Activated CD4-positive, alpha-beta T cell treated with anti-CD3 and anti-CD28 coated beads, Interleukin-2, Interleukin-4, amounts not matched to agents 100 ng/mL and 50 ng/mL, durations not matched to agents 16 hours and 8 hours (primary cell): ENCODE measurements at regions not wholly inside any gene's neighbourhood (a gene's known extent, or its start where the extent isn't known, plus 50 kb on each side); places are given as distances from the start of the nearest gene placed in this dataset.

Source experiments
- DNase-seq: peaks from one replicate; pipeline ENCODE4 v3.0.0-alpha.2; 2020; ENCODE audit warnings: low spot score

GRCh38 chr9:107723015-107723414 lies 233.4 kb upstream of the KLF4 start:
- no peak for DNase-seq

GRCh38 chr9:107721705-107722245 lies 232.2 kb upstream of the KLF4 start:
- no peak for DNase-seq

- no peak for DNase-seq
Measured at GRCh38 chr9:107720501-107720900, 230.9 kb upstream of the KLF4 start.

GRCh38 chr9:107717529-107718314 lies 228.2 kb upstream of the KLF4 start:
- no peak for DNase-seq

- no peak for DNase-seq
Measured at GRCh38 chr9:107715740-107716139, 226.2 kb upstream of the KLF4 start.

DNA sequence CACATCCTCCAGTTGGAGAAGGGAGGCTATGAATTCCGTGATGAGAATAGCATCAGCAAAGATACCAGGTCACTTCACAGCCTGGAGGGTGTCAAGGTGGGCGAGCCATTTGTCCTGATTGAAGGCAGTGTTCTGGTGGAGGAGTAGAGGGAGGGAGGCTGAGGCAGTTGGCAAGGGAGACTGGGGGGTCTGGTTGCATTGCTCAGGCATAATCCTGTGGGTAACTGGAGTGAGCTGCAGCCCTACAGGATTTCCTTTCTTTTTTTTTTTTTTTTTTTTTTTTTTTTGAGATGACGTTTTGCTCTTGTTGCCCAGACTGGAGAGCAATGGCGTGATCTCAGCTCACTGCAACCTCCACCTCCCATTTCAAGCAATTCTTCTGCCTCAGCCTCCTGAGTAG lies 223.9 kb upstream of the KLF4 start:
- DNase-seq: no peak

DNA sequence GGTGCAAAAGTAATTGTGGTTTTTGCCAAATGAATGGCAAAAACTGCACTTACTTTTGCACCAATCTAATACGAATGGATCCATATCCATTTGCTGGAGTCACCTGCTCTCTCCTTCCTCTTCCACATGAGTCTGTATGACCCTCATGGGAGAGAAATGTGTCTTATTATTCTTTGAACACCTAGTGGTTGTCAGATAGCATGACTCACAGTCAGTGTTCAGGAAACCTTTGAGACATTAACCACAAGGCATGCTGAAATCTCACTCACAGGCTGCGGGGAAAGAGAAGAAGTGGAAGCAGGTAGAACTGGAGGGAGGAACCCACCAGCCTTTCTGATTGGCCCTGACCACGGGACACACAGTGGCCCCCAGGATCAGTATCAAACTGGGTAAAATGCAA lies 222.8 kb upstream of the KLF4 start:
- DNase-seq: no peak

DNA sequence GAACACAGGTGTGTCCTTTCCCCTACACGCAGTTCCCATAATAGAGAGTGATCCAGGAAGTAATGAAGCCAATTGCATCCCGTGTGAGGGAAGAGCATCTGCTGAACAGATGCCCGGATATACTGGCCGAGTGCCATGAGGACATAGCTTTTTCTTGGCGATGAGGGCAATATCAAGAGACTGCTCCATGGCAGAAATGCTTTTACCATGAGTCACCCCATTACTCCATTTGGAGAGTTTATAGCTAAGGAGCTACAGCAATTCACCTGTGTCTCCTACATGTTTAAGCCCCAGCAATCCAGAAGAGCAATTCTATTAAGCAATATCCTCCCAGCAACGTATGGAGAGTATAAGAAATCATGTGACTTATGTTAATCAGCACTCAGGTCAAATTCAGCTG lies 222.0 kb upstream of the KLF4 start:
- no peak for DNase-seq

- no peak for DNase-seq
Measured at GRCh38 chr9:107710953-107711352, 221.4 kb upstream of the KLF4 start.

GRCh38 chr9:107710546-107710945 lies 221.0 kb upstream of the KLF4 start:
- no peak for DNase-seq

- no peak for DNase-seq
Measured at GRCh38 chr9:107708791-107709190, 219.2 kb upstream of the KLF4 start.

GRCh38 chr9:107707915-107708441 lies 218.4 kb upstream of the KLF4 start:
- no peak for DNase-seq

- no peak for DNase-seq
Measured at GRCh38 chr9:107707428-107707837, 217.9 kb upstream of the KLF4 start.

DNA sequence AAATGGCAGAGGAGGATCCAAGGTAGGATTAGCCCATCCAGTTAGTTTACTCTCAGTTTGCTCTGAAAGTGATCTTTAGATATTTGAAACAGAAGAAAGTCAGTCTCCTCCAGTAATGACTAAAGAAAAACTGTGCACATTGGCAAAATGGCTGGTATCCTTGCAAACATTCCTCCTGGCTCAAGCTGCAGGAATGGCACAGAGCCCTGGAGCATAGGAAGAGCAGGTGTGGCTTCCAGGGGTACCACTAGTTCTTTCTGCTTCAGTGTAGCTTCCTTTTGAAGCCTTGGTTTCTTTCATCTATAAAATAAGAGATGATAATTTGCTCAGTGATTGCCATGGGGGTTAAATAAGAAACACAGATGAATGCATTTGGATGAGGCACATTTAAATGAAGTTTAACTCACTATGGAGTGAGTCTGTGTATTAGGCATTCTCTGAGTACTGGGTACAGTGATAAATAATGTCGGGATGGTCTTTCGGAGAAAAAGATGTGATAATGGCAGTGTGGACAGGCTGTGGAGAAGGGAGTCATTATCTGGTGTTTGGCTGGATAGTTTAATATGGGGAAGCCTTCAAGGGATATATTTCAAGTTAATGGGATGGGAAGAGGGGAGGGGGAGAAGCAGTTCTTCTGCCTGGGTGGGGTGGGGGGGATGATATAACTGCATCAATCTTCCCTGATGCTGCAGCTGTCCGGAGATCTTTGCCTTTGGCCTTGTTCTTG lies 217.3 kb upstream of the KLF4 start:
- no peak for DNase-seq

DNA sequence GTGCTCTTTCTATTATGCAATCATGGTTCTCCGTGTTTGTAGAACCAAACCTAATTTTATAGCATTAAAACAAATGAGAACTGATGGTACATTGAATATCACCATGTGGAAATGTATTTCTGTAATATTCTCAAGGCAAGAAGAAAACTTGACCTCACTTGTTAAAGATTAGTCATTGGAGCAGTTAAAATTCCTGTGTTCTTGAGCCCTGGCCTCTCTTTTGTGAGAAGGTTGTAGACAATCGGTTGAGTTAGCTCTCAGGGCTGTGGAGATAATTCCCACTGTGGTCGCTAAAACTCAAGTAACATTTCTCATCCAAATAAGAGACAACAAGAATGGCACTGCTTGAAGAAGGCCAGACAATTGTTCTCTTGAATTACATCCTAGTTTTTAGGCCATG lies 216.0 kb upstream of the KLF4 start:
- no peak for DNase-seq

- no peak for DNase-seq
Measured at GRCh38 chr9:107704774-107705173, 215.2 kb upstream of the KLF4 start.

DNA sequence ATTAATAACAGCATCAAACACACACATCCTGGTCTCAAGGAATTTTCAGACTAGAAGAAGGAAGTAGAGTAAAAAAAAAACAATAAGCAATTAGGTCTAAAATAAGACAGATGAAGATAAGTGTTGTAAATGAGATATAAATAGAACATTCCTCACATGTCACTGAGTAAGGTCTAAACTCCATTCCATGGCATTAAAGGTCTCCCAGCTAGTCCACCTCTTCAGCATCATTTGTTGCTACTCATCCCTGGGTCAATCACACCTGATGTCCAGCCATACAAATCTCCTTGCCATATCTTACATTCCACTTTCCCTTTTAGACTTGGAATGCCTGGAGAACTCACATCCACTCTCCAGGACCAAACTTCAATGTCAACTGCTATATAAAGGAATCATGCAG lies 214.1 kb upstream of the KLF4 start:
- no peak for DNase-seq

DNA sequence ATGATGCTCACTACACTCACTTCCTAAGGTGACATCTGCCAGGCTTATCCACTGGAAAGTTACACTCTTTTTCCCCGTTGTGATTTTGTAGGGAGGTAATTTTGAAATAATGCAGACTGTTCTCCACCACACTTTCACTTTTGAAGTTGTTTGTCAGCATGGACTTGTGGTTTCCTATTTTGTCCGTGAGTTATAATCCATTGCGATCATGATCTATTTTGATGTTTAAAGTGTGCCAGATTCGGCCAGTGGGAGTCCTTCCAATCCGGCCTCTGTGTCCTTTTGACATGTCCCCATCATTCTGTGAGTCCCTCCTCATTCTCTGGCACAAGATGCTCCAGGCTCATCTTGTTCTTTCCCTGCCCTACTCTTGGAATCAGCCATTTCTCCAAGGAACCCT lies 211.3 kb upstream of the KLF4 start:
- DNase-seq: no peak

DNA sequence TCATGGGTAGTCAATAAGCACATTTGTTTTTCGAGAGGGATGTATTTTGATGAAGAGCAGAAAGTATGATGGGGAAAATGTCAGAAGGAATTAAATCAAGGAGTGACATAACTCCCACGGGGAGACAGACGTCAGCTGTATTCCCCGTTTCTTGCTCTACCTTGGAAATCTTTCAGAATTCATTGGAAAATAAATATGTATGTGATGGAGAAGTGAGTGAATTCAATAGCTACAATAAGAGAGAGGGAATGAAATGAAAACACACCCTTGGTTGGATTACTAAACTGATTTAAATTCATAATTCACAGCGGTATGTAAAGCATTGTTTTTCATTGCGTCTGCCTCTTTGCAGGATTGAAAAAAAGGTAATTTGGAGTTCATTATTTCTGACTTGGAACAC lies 209.7 kb upstream of the KLF4 start:
- no peak for DNase-seq

DNA sequence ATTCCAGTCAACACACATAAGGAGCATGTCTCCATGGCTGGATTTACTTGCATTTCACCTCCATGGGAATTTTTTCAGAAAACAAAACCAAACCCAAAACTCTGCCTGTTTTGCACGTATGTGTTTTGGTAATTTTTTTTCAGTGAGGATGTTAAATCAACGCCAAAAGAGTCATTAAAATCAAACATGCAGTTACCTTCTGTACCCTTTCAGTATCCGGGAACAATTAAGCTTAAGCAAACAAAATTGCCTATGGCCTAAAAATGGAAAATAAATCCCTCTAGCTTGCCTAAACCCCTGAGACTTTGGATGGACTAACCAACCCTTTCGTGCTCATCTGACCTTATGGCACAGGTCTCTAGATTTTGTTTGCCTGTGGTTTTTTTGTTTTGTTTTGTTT lies 209.2 kb upstream of the KLF4 start:
- no peak for DNase-seq

- no peak for DNase-seq
Measured at GRCh38 chr9:107696302-107696701, 206.7 kb upstream of the KLF4 start.

DNA sequence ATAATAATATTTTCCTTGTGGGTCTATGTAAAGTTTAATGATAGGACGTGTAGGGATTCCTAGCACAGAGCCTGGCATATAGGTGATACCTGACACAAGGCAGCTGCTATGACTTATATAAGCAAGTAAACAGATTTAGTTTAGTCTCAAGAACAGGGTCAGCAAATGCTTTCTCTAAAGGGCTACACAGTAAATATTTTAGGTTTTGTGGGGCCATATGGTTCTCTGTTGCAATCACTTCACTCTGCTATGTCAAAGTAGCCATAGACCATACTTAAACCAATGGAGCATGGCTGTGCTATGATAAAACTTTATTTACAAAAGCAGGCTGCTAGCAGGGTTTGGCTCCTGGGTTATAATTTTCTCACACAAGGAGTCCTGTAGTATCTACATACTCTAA lies 204.8 kb upstream of the KLF4 start:
- DNase-seq: no peak

DNA sequence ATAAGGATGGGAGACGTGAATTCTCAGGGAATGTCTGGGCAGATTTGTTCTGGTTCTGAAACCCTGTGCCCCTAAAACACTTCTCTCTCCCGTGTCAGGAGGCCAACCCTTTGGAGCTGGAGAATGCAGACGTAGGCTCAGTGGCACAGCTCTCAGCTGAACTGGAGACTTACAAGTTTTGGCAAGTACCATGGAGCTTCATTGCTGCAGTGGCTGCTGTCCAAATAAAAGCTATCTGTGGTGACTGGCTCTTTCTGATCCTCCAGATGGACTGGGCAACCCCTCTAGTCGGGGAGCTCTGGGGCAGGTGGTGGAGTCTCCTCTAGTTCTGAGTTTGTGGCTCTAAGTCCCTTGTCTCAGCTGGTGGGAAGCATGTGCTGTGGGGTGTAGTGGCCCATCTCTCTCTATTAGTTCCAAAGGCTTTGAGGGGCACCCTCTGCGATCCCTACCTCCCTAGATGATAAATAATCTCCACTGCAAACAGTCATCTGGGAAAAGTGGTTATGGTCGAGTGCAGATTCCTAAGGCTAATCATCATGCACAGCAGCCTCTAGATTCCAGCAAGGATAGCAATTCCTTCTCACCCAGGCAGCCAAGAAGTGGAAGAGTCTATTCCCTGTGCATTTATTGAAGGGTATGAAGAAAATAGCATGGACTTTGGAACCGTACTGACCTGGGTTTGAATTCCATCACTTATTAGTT lies 204.2 kb upstream of the KLF4 start:
- DNase-seq: no peak
